ENCODE measurements at regions not wholly inside any gene's neighbourhood (a gene's known extent, or its start where the extent isn't known, plus 50 kb on each side); places are given as distances from the start of the nearest gene placed in this dataset.

- no peak for TF ChIP-seq CTCF (conservative IDR thresholded peaks at IDR 0.05; ENCODE audit: low read depth, low read length)
- TF ChIP-seq EZH2 (IDR thresholded peaks at IDR 0.05; ENCODE audit: borderline replicate concordance, low read depth, low read length, poor library complexity, severe bottlenecking): no peak
- Histone ChIP-seq H3K36me3 (ENCODE audit: insufficient read depth, low read length, poor library complexity, severe bottlenecking) (no peaks in the 10 kb centered on the region), H3K27ac (ENCODE audit: low read depth, low read length, poor library complexity, severe bottlenecking) (no peak overlapping the region), H3K4me3 (ENCODE audit: low read depth, low read length, poor library complexity, severe bottlenecking) (no peak overlapping the region), H3K4me1 (ENCODE audit: insufficient read depth, low read length, poor library complexity, severe bottlenecking) (peaks cover 14% of the 10 kb centered on the region), H3K27me3 (replicated peaks; ENCODE audit: insufficient read depth, low read depth, low read length, poor library complexity) (peaks cover 32% of the 10 kb centered on the region), H3K9me3 (ENCODE audit: low read depth, low read length, poor library complexity, severe bottlenecking) (no peaks in the 10 kb centered on the region)
- DNase-seq (ENCODE audit: low spot score): no peak
- ChIA-PET CTCF (no interaction called here), POLR2A (ENCODE audit: low non-redundant PET) (no interaction called here)
- intact Hi-C loops (cut with micrococcal nuclease; ENCODE audit: unreplicated experiment): no loop called here
- BruUV-seq (replicated peaks): no TSS peak
Measured at GRCh38 chr16:89042711-89043551, 50.7 kb upstream of the ACSF3 start.

- BruUV-seq (replicated peaks): no TSS peak
- Histone ChIP-seq H3K4me3 (ENCODE audit: low read depth, low read length, poor library complexity, severe bottlenecking) (no peak overlapping the region), H3K9me3 (ENCODE audit: low read depth, low read length, poor library complexity, severe bottlenecking) (no peaks in the 10 kb centered on the region), H3K4me1 (ENCODE audit: insufficient read depth, low read length, poor library complexity, severe bottlenecking) (peaks cover 14% of the 10 kb centered on the region), H3K27ac (ENCODE audit: low read depth, low read length, poor library complexity, severe bottlenecking) (no peak overlapping the region), H3K36me3 (ENCODE audit: insufficient read depth, low read length, poor library complexity, severe bottlenecking) (no peaks in the 10 kb centered on the region), H3K27me3 (replicated peaks; ENCODE audit: insufficient read depth, low read depth, low read length, poor library complexity) (peaks cover 23% of the 10 kb centered on the region)
- DNase-seq (ENCODE audit: low spot score): no peak
- ChIA-PET CTCF (no interaction called here), POLR2A (ENCODE audit: low non-redundant PET) (no interaction called here)
- intact Hi-C loops (cut with micrococcal nuclease; ENCODE audit: unreplicated experiment): no loop called here
- TF ChIP-seq EZH2 (IDR thresholded peaks at IDR 0.05; ENCODE audit: borderline replicate concordance, low read depth, low read length, poor library complexity, severe bottlenecking): no peak
- no peak for TF ChIP-seq CTCF (conservative IDR thresholded peaks at IDR 0.05; ENCODE audit: low read depth, low read length)
Measured at GRCh38 chr16:89043636-89044417, 49.8 kb upstream of the ACSF3 start.

All from A673 (cell line).